ENCODE measurements at regions not wholly inside any gene's neighbourhood (a gene's known extent, or its start where the extent isn't known, plus 50 kb on each side); places are given as distances from the start of the nearest gene placed in this dataset.

DNA sequence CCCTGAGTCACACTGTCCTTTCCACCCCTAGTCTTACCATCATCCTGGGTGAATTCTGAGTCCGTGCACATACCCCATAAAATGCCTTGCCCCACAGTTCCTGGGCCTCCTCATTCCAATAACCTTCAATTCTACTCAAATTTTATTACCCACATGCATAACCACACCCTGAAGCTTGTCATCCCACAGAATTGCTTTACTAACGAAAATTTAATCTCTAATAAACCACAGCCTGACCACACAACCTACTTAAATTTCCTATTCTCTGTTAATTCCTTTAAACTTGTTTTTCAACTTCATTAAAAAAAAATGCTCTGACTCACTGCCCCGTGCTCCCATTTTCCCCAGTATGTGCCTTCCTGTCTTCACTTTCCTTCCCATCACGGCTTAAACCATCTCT is 205.9 kb downstream of the PHLDA1 start:
- TF ChIP-seq, protein P1, sequence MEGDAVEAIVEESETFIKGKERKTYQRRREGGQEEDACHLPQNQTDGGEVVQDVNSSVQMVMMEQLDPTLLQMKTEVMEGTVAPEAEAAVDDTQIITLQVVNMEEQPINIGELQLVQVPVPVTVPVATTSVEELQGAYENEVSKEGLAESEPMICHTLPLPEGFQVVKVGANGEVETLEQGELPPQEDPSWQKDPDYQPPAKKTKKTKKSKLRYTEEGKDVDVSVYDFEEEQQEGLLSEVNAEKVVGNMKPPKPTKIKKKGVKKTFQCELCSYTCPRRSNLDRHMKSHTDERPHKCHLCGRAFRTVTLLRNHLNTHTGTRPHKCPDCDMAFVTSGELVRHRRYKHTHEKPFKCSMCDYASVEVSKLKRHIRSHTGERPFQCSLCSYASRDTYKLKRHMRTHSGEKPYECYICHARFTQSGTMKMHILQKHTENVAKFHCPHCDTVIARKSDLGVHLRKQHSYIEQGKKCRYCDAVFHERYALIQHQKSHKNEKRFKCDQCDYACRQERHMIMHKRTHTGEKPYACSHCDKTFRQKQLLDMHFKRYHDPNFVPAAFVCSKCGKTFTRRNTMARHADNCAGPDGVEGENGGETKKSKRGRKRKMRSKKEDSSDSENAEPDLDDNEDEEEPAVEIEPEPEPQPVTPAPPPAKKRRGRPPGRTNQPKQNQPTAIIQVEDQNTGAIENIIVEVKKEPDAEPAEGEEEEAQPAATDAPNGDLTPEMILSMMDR (IDR thresholded peaks at IDR 0.05), result no peak
- Histone ChIP-seq H3K27me3 (ENCODE audit: control insufficient read depth, insufficient read depth, low read length) (no peaks in the 10 kb centered on the region), H3K4me1 (no peaks in the 10 kb centered on the region), H2AFZ (no peak overlapping the region), H3K79me2 (no peaks in the 10 kb centered on the region), H3K36me3 (ENCODE audit: control insufficient read depth, insufficient read depth, low read length) (no peaks in the 10 kb centered on the region), H3K9me3 (ENCODE audit: control insufficient read depth, low read length) (no peaks in the 10 kb centered on the region), H3K9ac (no peak overlapping the region), H3K4me2 (ENCODE audit: low read length) (no peak overlapping the region), H3K4me3 (ENCODE audit: low read depth, low read length) (no peak overlapping the region), H3K27ac (no peak overlapping the region)

DNA sequence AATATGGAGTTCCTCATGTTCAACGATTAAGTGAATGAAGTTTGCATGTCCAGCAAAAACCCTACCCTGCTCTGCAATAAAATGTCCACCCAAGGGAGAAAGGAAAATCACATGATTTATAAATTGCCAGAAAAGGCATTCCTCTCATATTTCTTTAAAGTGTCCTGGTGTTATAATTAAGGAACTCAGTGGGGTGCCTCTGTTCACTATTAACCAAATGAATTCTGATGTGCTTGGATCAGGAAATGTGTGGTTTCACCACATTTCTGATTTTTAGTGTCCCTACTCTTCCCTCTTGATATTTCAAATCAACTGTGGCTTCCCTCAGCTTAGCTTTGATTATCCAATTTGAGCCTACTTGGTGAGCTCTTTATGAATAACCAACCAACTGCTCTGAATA is 208.1 kb downstream of the PHLDA1 start:
- TF ChIP-seq, protein P1 (IDR thresholded peaks at IDR 0.05), result no peak
- no peak overlapping the region for H3K4me2 ChIP-seq (ENCODE audit: low read length)
- no peaks in the 10 kb centered on the region for H3K36me3 ChIP-seq (ENCODE audit: control insufficient read depth, insufficient read depth, low read length)
- H3K9me3 ChIP-seq (ENCODE audit: control insufficient read depth, low read length), result no peaks in the 10 kb centered on the region
- H3K4me3 ChIP-seq (ENCODE audit: low read depth, low read length), result no peak overlapping the region
- H3K9ac ChIP-seq, result no peak overlapping the region
- no peaks in the 10 kb centered on the region for H3K79me2 ChIP-seq
- H2AFZ ChIP-seq, result no peak overlapping the region
- H3K27ac ChIP-seq, result no peak overlapping the region
- H3K4me1 ChIP-seq, result no peaks in the 10 kb centered on the region
- no peaks in the 10 kb centered on the region for H3K27me3 ChIP-seq (ENCODE audit: control insufficient read depth, insufficient read depth, low read length)

DNA sequence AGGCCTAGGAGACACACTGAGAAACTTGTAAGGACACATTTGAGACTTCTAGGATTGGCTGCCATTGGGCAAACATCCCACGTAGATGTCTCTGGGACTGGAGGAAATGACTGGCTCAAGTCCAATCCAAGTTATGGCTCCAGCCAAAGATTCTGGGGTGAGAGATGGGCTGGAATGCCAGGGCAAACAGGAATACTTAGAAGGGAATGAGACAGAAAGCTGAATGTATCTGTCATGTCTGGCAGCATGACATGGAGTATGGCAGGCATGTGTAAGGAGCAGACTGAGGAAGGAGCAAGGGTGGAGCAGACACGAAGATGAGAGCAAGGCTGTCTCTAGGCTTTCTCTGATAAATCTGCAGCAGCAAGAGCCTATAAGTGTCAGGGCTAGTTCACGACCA is 209.2 kb downstream of the PHLDA1 start:
- no peaks in the 10 kb centered on the region for H3K4me1 ChIP-seq
- no peak overlapping the region for H3K9ac ChIP-seq
- H3K27ac ChIP-seq, result no peak overlapping the region
- no peak overlapping the region for H3K4me3 ChIP-seq (ENCODE audit: low read depth, low read length)
- no peak overlapping the region for H3K4me2 ChIP-seq (ENCODE audit: low read length)
- TF ChIP-seq, protein P1 (IDR thresholded peaks at IDR 0.05), result no peak
- no peaks in the 10 kb centered on the region for H3K36me3 ChIP-seq (ENCODE audit: control insufficient read depth, insufficient read depth, low read length)
- no peaks in the 10 kb centered on the region for H3K27me3 ChIP-seq (ENCODE audit: control insufficient read depth, insufficient read depth, low read length)
- no peaks in the 10 kb centered on the region for H3K9me3 ChIP-seq (ENCODE audit: control insufficient read depth, low read length)
- no peak overlapping the region for H2AFZ ChIP-seq
- H3K79me2 ChIP-seq, result no peaks in the 10 kb centered on the region

DNA sequence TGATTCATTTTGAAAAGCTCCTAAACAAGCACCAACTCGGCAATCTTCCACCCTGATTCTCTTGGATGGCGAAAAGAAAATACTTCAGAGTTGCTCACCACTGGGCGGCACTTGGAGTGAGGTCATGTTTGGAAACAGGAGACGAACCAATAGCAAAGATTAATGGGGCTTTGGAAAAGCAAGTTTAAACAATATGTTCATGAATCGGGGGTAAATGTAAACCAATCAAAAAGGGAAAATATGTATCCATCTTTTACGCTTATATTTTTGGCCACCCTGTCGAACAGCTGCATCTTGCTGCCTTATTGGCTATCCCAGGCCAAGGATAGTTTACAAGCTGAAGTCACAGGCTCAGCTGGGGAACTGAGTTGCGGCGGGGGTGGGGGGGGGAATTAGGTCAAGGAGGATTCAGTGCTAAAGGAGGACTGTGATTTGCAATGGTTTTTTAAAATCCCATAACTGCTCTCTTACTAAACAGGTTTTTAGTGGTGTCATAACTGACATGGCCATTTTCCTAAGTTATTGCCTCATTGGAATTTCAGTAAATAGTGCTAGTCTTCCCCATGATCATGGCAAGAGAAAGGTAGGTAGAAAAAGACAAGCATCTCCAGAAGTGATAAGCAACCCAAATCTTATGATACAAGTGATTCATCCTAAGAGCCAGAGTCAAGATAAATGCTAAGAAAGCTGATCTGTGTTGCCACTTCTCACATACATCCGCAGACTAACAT is 210.6 kb downstream of the PHLDA1 start:
- Histone ChIP-seq H3K4me2 (ENCODE audit: low read length) (no peak overlapping the region), H3K27ac (no peak overlapping the region), H2AFZ (no peak overlapping the region), H3K4me3 (ENCODE audit: low read depth, low read length) (no peak overlapping the region), H3K36me3 (ENCODE audit: control insufficient read depth, insufficient read depth, low read length) (no peaks in the 10 kb centered on the region), H3K4me1 (no peaks in the 10 kb centered on the region), H3K79me2 (no peaks in the 10 kb centered on the region), H3K9ac (no peak overlapping the region), H3K9me3 (ENCODE audit: control insufficient read depth, low read length) (no peaks in the 10 kb centered on the region), H3K27me3 (ENCODE audit: control insufficient read depth, insufficient read depth, low read length) (no peaks in the 10 kb centered on the region)
- TF ChIP-seq, protein P1 (IDR thresholded peaks at IDR 0.05), result no peak

DNA sequence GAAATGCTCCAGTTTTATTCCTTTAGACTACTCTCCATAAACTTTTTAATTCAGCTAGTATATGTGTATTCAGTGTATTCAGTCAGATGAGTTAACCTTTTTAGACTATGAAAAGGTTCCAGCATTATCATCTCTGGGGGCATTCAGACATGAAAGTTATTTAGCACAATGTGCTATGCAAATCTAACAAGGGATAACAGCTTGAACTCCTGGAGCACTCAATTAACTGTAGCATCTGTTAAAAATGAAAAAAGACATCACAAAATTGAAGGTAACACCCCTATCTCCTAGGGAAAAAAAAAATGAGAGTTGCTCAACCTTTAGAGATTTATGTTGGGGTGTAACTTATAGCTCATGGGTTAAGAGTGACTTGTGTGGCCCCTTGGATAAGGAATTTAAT is 211.5 kb downstream of the PHLDA1 start:
- H3K9me3 ChIP-seq (ENCODE audit: control insufficient read depth, low read length), result no peaks in the 10 kb centered on the region
- TF ChIP-seq, protein P1 (IDR thresholded peaks at IDR 0.05), result no peak
- H3K36me3 ChIP-seq (ENCODE audit: control insufficient read depth, insufficient read depth, low read length), result no peaks in the 10 kb centered on the region
- H3K27ac ChIP-seq, result no peak overlapping the region
- no peak overlapping the region for H2AFZ ChIP-seq
- no peaks in the 10 kb centered on the region for H3K27me3 ChIP-seq (ENCODE audit: control insufficient read depth, insufficient read depth, low read length)
- H3K4me3 ChIP-seq (ENCODE audit: low read depth, low read length), result no peak overlapping the region
- no peak overlapping the region for H3K4me2 ChIP-seq (ENCODE audit: low read length)
- H3K79me2 ChIP-seq, result no peaks in the 10 kb centered on the region
- peaks cover 1% of the 10 kb centered on the region for H3K4me1 ChIP-seq
- H3K9ac ChIP-seq, result no peak overlapping the region
